BJ (cell line): ENCODE measurements at regions not wholly inside any gene's neighbourhood (a gene's known extent, or its start where the extent isn't known, plus 50 kb on each side); places are given as distances from the start of the nearest gene placed in this dataset.
"Not testable (repeated sequence)": the region's sequence is repeated elsewhere in the genome, so short reads cannot be mapped to it uniquely, and the experiment has no call there.

Source experiments
- CTCF ChIA-PET: fragments of 350-600 bp; formaldehyde crosslinking; extraction: SDS; loops from one replicate; lab custom pipeline; 2021; ENCODE audit warnings: antibody characterized with exemption, inconsistent platforms; lab: Yijun Ruan, JAX
- POLR2A ChIA-PET: fragments of 300-600 bp; sonication (Branson Sonifier 250); formaldehyde crosslinking; extraction: SDS; loops from one replicate; lab custom pipeline; 2021; ENCODE audit warnings: antibody characterized with exemption; lab: Charles Lee
- DNase-seq: peaks from one replicate; pipeline ENCODE4 v3.0.0-alpha.2; 2011; ENCODE audit warnings: low read depth
- H3K27me3 ChIP-seq: 2 replicates; pipeline ENCODE4 v1.6.0; 2011; ENCODE audit warnings: low read length; ENCODE audit not compliant: control insufficient read depth, insufficient read depth
- H3K36me3 ChIP-seq: 2 replicates; pipeline ENCODE4 v1.5.1; 2011; ENCODE audit warnings: low read length; ENCODE audit not compliant: control insufficient read depth, insufficient read depth
- H3K4me3 ChIP-seq: 2 replicates; pipeline ENCODE4 v1.5.1; 2011; ENCODE audit warnings: low read depth, mild to moderate bottlenecking, control low read depth, low read length
- CTCF ChIP-seq: IDR thresholded peaks from 2 replicates; pipeline ENCODE4 v1.5.1; 2011; ENCODE audit warnings: low read depth, mild to moderate bottlenecking, control low read depth, inconsistent platforms, low read length, moderate library complexity; ENCODE audit not compliant: insufficient read depth

GRCh38 chr10:36780158-36780557 lies 345.2 kb upstream of the ANKRD30A start:
- CTCF ChIA-PET, result interaction anchor here (0.8 to 1.7 kb wide), 2 partner anchors 10 to 1143 kb away, joined by 3 to 9 read pairs; no protein-coding TSS in a partner anchor
- H3K36me3 ChIP-seq, result no peaks in the 10 kb centered on the region
- DNase-seq, result no peak
- POLR2A ChIA-PET, result no interaction called here
- TF ChIP-seq CTCF, result no peak
- H3K27me3 ChIP-seq, result no peaks in the 10 kb centered on the region
- no peak overlapping the region for H3K4me3 ChIP-seq

GRCh38 chr10:36779238-36779846 lies 346.1 kb upstream of the ANKRD30A start:
- POLR2A ChIA-PET, result no interaction called here

GRCh38 chr10:36778651-36779050 lies 346.7 kb upstream of the ANKRD30A start:
- CTCF ChIA-PET, result interaction anchor here (1.7 kb wide), 1 partner anchor 1142 kb away, joined by 9 read pairs; no protein-coding TSS in a partner anchor
- H3K4me3 ChIP-seq, result no peak overlapping the region
- H3K36me3 ChIP-seq, result no peaks in the 10 kb centered on the region
- no peaks in the 10 kb centered on the region for H3K27me3 ChIP-seq
- no peak for TF ChIP-seq CTCF
- POLR2A ChIA-PET, result no interaction called here
- DNase-seq, result no peak

More at GRCh38 chr10:36779238-36779846, 346.1 kb upstream of the ANKRD30A start:
- peak; percentile 16 for DNase-seq
- H3K36me3 ChIP-seq, result no peaks in the 10 kb centered on the region
- no peak overlapping the region for H3K4me3 ChIP-seq
- no peaks in the 10 kb centered on the region for H3K27me3 ChIP-seq
- CTCF ChIA-PET, result interaction anchor here (0.6 to 1.7 kb wide), 3 partner anchors 10 to 1148 kb away, joined by 3 to 9 read pairs (median 3); no protein-coding TSS in a partner anchor
- TF ChIP-seq CTCF, result peak; percentile 59

- CTCF ChIA-PET, result interaction anchor here (1.3 kb wide), 1 partner anchor 48 kb away, joined by 3 read pairs; no protein-coding TSS in a partner anchor
- H3K36me3 ChIP-seq, result no peaks in the 10 kb centered on the region
- TF ChIP-seq CTCF, result no peak
- no peak for DNase-seq
- no peaks in the 10 kb centered on the region for H3K27me3 ChIP-seq
- H3K4me3 ChIP-seq, result no peak overlapping the region
- POLR2A ChIA-PET, result no interaction called here
Observed at GRCh38 chr10:36773652-36774051, 351.7 kb upstream of the ANKRD30A start.

- CTCF ChIA-PET, result no interaction called here
Observed at GRCh38 chr10:36771725-36772124, 353.7 kb upstream of the ANKRD30A start.

GRCh38 chr10:36769741-36770140 lies 355.7 kb upstream of the ANKRD30A start:
- H3K4me3 ChIP-seq, POLR2A ChIA-PET, H3K27me3 ChIP-seq, H3K36me3 ChIP-seq, DNase-seq: not testable (repeated sequence)
- CTCF ChIA-PET, result interaction anchor here (0.9 kb wide), 1 partner anchor 10 kb away, joined by 3 read pairs; no protein-coding TSS in a partner anchor

More at GRCh38 chr10:36771725-36772124, 353.7 kb upstream of the ANKRD30A start:
- Histone ChIP-seq H3K36me3 (no peaks in the 10 kb centered on the region), H3K27me3 (no peaks in the 10 kb centered on the region), H3K4me3 (no peak overlapping the region)
- POLR2A ChIA-PET, result no interaction called here
- no peak for DNase-seq
- TF ChIP-seq CTCF, result no peak
